ENCODE measurements at regions not wholly inside any gene's neighbourhood (a gene's known extent, or its start where the extent isn't known, plus 50 kb on each side); places are given as distances from the start of the nearest gene placed in this dataset.
"Not testable (repeated sequence)": the region's sequence is repeated elsewhere in the genome, so short reads cannot be mapped to it uniquely, and the experiment has no call there.

GRCh38 chr2:154974041-154974440 lies 275.5 kb downstream of the KCNJ3 start:
- DNase-seq = no peak

DNA sequence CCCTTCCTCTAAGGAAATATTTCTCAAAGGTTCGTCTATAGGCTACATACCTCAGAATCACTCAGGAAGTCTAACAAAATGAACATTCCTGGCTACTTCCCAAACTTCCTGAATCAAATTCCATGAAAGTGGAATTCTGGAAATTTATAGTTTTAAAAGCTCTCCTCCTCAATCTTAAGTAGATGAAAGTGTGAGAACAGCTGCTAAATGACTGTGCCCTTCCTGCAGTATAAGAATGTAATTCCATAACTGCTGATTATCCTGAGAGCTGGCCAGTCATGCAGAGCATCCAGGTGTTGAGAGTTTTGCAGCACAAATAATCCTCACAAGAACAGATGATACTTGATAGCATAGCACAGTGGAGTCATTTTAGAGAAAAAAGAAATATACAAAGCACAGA lies 265.0 kb downstream of the KCNJ3 start:
- no peak for DNase-seq

DNA sequence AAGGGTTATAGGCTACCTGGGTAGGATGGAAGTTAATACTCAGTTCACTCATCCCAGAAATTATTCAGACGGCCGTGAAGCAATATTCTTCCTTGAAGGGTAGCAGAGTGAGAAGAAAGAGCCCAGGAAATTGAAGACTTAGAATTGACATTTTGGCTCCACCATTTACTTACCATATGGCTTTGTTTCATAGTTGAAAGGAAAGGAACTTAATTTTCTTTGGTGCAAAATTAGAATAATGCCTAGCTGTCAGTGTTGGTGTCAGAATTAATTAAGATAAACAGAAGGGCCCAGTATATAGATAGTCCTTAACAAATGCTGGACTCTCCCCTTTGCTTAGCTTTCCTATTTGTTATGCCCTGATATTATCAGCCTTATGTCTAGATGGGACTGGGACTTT lies 263.2 kb downstream of the KCNJ3 start:
- DNase-seq = no peak

GRCh38 chr2:154960802-154961583 lies 262.5 kb downstream of the KCNJ3 start:
- no peak for DNase-seq

GRCh38 chr2:154952346-154952980 lies 254.0 kb downstream of the KCNJ3 start:
- DNase-seq = no peak

GRCh38 chr2:154947416-154947815 lies 248.9 kb downstream of the KCNJ3 start:
- not testable (repeated sequence) for DNase-seq

GRCh38 chr2:154945984-154946383 lies 247.5 kb downstream of the KCNJ3 start:
- no peak for DNase-seq

DNA sequence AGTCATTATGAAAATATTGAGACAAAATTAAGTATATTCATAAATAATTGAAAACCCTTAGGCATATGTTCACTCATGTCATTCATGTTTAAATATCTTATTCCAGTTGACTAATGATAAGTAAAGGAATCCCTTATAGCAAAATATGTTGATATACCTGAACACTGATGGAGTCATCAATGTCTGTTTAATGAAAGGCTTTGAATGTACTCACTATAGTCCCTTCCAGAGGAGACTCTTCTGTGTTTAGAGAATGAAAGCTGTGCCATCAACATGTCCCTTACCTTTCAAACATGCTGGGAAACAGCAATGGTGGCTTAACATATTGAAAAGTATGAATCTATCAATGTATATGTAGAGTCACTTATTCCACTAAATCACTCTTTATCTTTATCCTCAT lies 242.9 kb downstream of the KCNJ3 start:
- DNase-seq = no peak

DNA sequence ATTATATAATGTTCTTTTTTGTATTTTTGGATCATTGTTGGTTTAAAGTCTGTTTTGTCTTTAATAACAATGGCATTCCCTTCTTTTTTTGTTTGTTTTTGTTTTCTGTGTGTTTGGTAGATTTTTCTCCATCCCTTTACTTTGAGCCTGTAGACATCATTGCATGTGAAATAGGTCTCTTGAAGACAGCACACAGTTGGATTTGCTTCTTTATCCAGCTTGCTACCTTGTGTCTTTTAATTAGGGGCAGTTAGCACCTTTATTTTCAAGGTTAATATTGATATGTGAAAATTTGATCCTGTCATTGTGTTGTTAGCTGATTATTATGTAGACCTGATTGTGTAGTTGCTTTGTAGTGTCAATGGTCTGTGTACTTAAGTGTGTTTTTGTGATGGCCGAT lies 235.7 kb downstream of the KCNJ3 start:
- DNase-seq = no peak

DNA sequence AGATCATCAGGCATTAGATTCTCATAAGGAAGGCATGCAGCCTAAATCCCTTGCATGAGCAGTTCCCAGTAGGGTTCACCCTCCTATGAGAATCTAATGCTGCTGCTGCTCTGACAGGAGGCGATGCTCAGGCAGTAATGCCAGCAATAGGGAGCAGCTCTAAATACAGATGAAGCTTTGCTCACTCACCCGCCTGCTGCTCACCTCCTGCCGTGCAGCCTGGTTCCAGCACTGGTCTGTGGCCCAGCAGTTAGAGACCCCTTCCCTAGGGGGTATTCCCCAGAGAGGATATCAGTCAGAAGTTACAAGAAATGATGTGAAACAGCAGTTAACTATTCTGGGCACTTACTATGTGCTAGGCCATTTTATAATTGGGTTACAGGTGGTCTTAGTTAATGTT lies 226.0 kb downstream of the KCNJ3 start:
- DNase-seq = no peak

GRCh38 chr2:154914561-154914960 lies 216.1 kb downstream of the KCNJ3 start:
- no peak for DNase-seq

GRCh38 chr2:154912215-154912614 lies 213.7 kb downstream of the KCNJ3 start:
- no peak for DNase-seq

GRCh38 chr2:154911729-154912128 lies 213.2 kb downstream of the KCNJ3 start:
- DNase-seq = no peak

DNA sequence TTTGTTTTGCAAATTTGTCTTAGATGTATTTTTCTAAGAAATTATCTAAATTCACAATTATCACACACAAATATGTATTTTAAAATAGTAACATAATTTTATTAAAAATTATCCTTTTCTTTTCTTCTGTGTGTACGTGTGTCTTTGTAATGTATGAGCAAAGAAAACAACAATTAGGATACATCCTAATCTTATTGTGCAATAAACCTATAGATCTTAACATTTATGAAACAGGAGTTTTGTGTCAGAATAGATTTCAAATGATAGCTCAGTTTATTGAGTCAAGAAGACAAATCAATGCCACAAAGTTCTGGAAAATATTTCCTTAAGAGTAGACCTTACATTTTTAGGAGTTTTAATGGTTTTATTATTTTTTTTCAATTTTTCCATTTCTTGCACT lies 212.2 kb downstream of the KCNJ3 start:
- no peak for DNase-seq

- no peak for DNase-seq
Measured at GRCh38 chr2:154908327-154908726, 209.8 kb downstream of the KCNJ3 start.

Data from activated CD4-positive, alpha-beta T cell treated with anti-CD3 and anti-CD28 coated beads for 4 hours (primary cell).